Brain pericyte (primary cell): ENCODE measurements at regions not wholly inside any gene's neighbourhood (a gene's known extent, or its start where the extent isn't known, plus 50 kb on each side); places are given as distances from the start of the nearest gene placed in this dataset.
"Not testable (repeated sequence)": the region's sequence is repeated elsewhere in the genome, so short reads cannot be mapped to it uniquely, and the experiment has no call there.

ENCODE experiments used
- DNase-seq: peaks from one replicate; pipeline ENCODE4 v3.0.0-alpha.2; 2012; ENCODE audit warnings: low read depth, low spot score

- not testable (repeated sequence) for DNase-seq
Observed at GRCh38 chr21:6093870-6094269, 4427.5 kb upstream of the TPTE start.

GRCh38 chr21:6095304-6095703 lies 4426.1 kb upstream of the TPTE start:
- DNase-seq, result not testable (repeated sequence)

- not testable (repeated sequence) for DNase-seq
Observed at GRCh38 chr21:6096560-6097424, 4424.6 kb upstream of the TPTE start.

- not testable (repeated sequence) for DNase-seq
Observed at GRCh38 chr21:6097736-6098135, 4423.6 kb upstream of the TPTE start.

GRCh38 chr21:6098191-6098935 lies 4423.0 kb upstream of the TPTE start:
- not testable (repeated sequence) for DNase-seq

- not testable (repeated sequence) for DNase-seq
Observed at GRCh38 chr21:6101588-6101987, 4419.8 kb upstream of the TPTE start.

- not testable (repeated sequence) for DNase-seq
Observed at GRCh38 chr21:6104546-6104945, 4416.8 kb upstream of the TPTE start.

- not testable (repeated sequence) for DNase-seq
Observed at GRCh38 chr21:6106686-6107567, 4414.5 kb upstream of the TPTE start.

- not testable (repeated sequence) for DNase-seq
Observed at GRCh38 chr21:6108894-6109293, 4412.5 kb upstream of the TPTE start.

GRCh38 chr21:6109774-6110173 lies 4411.6 kb upstream of the TPTE start:
- DNase-seq, result not testable (repeated sequence)

GRCh38 chr21:6110716-6111343 lies 4410.6 kb upstream of the TPTE start:
- DNase-seq, result not testable (repeated sequence)

GRCh38 chr21:6111354-6111753 lies 4410.0 kb upstream of the TPTE start:
- not testable (repeated sequence) for DNase-seq

GRCh38 chr21:6118336-6118735 lies 4403.0 kb upstream of the TPTE start:
- not testable (repeated sequence) for DNase-seq

GRCh38 chr21:6120863-6121262 lies 4400.5 kb upstream of the TPTE start:
- not testable (repeated sequence) for DNase-seq

- DNase-seq, result not testable (repeated sequence)
Observed at GRCh38 chr21:6122629-6123028, 4398.8 kb upstream of the TPTE start.

GRCh38 chr21:6123224-6123623 lies 4398.2 kb upstream of the TPTE start:
- DNase-seq, result not testable (repeated sequence)

GRCh38 chr21:6125549-6126240 lies 4395.7 kb upstream of the TPTE start:
- DNase-seq, result peak; percentile 0

- DNase-seq, result not testable (repeated sequence)
Observed at GRCh38 chr21:6126976-6127732, 4394.2 kb upstream of the TPTE start.

- DNase-seq, result not testable (repeated sequence)
Observed at GRCh38 chr21:6130734-6131133, 4390.6 kb upstream of the TPTE start.

- DNase-seq, result not testable (repeated sequence)
Observed at GRCh38 chr21:6133373-6133772, 4388.0 kb upstream of the TPTE start.
